ENCODE measurements at regions not wholly inside any gene's neighbourhood (a gene's known extent, or its start where the extent isn't known, plus 50 kb on each side); places are given as distances from the start of the nearest gene placed in this dataset.
"Not testable (repeated sequence)": the region's sequence is repeated elsewhere in the genome, so short reads cannot be mapped to it uniquely, and the experiment has no call there.

DNA sequence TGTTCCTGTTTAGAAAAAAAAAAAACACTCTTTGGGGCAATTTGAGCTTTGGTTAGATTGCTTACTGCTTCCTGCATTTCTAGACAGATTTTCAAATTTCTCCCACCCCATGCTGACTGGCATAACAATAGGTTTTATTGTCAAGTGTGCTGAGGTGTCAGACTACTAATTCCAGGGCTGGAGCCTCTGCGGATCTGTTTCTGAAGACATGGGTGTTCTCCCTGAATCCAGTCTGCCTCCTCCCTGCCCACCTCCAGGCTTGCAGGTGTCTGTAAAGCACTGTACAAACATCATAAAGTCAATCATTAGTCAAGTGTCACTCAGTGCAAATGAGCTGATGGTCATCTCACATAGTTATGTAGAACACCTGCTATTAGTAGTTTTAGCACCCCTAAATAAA lies 292.4 kb downstream of the GATA3 start:
- no peak for DNase-seq (ENCODE audit: low spot score)

DNA sequence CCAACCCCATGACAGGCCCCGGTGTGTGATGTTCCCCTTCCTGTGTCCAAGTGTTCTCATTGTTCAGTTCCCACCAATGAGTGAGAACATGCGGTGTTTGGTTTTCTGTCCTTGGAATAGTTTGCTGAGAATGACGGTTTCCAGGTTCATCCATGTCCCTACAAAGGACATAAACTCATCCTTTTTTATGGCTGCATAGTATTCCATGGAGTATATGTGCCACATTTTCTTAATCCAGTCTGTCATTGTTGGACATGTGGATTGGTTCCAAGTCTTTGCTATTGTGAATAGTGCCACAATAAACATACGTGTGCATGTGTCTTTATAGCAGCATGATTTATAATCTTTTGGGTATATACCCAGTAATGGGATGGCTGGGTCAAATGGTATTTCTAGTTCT lies 293.1 kb downstream of the GATA3 start:
- not testable (repeated sequence) for DNase-seq (ENCODE audit: low spot score)

DNA sequence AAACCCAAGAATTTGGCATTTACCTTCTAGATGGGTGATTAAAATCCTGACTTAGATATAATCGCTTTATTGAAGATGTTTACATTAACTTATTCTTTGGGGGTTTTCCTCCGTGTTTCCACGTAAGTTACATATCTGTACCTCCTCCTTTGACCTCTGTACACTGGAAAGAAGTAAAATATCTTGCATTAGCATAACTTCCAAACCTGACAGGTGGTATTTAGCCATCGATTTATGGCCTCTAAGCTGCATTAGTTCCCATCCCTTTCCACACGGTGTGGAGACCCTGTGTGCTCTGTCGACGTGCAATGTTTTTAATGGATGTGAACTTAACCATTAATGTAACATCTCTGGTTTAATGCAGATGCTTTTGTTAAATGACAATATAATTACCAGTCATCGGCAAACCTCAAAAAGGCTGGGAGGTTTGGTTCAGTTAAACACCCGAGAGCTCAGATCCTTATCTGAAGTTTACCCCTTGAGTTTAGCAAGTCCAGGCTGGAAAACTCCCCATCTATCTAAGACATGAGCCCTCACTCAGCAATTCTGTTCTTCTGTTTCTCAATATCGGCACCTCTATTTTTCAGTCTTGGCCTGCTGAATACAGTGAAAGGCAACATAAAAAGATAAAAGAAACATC lies 295.2 kb downstream of the GATA3 start:
- DNase-seq (ENCODE audit: low spot score), result no peak

DNA sequence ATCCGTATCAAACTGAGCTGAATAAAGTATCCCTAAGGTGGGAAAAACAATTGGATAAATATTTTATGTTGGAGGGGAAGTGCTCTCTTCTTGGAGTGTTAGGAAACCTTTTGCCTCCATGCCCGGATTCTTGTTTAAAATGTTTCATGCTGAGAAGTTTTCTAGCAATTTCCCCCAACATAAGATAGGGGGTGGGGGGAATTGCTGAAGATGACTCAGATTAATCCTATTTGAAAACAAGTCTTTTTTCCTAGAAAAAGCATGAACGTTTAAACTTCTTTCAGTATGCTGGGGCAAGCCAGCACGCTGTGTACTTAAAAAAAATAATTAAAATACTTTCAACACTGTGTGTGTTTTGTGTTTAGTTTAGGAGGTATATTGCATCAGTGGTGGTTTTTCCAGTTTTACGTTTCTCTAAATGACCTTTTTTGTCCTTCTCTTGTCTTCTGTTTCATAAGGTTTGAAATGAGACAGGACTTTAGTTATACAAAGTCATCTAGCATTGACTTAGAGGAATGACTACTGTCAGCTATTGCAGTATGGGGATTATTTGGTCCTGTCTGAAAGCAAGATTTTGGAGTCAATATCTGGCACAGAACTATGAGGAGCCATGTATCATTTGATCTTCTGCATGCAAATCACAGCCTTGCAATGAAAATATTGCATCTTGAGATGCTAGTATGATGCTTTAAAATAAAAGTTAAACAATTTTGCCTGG lies 295.9 kb downstream of the GATA3 start:
- no peak for DNase-seq (ENCODE audit: low spot score)

DNA sequence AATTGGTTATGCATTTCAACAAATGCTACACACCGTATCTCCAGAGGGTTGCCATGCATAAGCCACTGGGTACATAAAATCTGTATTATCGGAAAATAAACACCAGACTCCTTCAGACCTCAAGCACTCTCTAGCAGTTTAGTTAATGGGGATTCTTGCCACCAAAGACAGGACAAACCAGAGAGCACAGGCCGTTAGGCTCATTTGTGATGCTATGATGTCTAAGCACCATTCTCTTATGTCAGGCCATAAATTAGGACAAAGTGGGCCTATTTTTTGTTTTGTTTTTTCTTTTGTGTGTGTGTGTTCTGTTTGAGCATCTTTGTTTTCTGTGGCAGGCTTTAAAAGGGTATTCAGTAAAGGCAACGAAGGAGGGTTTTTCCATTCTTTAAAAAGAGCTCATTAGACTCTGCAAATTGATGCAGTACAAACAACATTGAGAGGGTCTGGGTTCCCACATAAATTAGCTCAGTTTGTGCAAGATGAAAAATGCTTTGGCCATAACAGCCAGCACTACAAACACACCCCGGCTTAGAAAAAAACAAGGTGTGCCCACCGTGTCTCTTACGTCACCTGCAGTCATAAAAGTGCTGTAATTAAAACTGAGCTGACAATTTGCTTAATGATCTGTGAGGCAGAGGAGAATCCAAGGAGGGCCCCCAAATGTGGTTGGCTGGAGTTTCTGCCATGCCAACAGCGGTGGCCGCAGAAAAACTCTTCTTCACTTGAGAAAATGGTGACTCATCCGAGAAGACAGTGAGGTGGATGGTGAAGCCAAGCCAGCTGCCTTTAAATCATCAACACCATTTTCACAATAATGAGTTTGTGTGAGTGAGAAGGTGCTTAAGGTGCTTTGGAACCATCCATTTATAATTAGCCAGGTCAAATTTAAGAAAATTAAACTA lies 297.9 kb downstream of the GATA3 start:
- DNase-seq (ENCODE audit: low spot score), result no peak

DNA sequence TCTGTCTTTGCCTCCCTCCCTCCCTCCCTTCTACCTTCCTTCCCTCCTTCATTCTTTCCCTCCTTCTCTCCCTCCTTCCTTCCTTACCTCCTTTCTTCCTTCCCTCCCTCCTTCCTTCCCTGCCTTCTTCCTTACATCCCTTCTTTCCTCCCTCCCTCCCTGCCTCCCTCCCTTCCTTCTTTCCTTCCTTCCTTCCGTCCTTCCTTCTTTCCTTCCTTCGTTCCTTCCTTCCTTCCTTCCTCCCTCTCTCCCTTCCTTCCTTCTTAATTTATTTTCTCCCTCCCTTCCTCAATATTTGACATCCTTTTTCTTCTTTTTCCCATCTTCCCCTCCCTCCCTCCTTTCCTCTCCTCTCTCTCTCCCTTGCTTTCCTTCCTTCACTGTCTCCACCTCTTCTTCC lies 301.8 kb downstream of the GATA3 start:
- no peak for DNase-seq (ENCODE audit: low spot score)

DNA sequence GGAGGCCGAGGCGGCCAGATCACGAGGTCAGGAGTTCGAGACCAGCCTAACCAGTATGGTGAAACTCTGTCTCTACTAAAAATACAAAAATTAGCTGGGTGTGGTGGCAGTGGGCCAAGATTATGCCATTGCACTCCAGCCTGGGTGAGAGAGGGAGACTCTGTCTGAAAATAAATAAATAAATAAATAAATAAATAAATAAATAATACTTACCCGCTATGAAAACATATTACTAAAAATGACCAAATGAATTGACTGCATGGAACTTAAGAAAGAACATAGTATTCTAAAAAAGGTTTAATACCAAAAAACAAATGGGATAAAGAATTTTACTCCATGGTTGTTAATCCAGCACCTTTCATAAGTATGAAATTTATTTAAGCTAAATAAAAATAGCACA lies 305.0 kb downstream of the GATA3 start:
- no peak for DNase-seq (ENCODE audit: low spot score)

DNA sequence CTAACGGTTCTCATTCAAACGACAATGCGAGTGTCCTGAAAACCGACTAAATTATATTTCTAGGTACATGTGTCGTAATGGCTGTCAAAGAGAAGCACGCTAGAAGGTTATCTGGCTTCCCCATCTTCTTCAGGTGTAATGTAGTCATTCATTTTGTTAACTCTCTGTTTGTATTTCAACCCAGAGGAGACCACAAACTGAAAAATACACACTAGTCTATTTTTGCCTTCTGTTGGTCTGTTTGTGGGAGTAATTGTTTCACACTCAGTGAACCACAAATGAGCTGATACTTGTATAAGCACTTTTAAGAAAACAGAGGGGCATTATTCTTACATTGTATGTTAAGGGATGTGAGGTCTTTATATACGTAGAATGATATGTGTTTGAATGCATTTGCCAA lies 305.9 kb downstream of the GATA3 start:
- no peak for DNase-seq (ENCODE audit: low spot score)

DNA sequence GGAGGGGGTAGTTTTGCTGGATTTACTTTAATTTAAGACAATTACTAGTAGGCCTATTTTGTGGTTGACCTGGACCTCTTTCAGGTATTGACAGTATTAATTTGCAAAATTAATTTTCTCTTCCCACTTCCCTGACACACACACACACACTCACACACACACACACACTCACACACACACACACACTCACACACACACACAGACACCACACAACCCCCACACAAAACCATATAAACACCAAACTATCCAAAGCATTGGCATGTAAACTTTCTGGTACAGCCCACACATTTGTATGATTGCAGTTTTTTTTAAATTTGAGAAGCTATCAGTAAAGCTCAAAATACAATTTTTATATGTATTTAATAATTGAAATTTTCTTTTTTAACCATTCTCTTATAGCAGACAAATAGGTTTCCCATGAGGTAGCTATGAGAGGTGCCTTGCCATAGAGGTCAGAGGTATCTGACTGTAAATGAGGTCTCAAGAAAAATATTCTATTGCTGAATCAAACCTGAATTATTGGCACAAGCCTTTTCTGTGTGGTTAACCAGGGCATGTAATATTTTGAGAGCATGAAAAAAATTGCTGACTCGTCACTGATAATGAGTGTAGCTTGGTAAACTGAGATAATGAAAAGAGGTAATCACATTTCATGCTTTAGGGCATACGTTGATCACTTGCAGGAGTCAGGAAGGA lies 306.5 kb downstream of the GATA3 start:
- DNase-seq (ENCODE audit: low spot score), result no peak

DNA sequence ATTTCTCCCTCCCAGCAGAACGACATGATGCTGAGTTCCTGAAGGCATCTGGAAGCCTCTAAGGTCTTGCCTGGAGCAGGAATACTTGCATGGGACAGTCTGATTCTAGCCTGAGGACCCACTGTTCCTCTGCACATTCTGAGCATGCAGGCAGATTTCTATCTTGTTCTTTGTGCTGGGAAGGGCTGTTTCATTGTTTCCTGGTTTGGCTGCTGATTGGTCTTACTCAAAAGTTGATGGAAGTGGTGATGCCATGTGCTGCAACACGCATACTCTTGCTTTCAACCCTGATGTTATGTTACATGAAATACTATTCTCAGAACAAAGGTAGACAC lies 307.0 kb downstream of the GATA3 start:
- DNase-seq (ENCODE audit: low spot score), result no peak

DNA sequence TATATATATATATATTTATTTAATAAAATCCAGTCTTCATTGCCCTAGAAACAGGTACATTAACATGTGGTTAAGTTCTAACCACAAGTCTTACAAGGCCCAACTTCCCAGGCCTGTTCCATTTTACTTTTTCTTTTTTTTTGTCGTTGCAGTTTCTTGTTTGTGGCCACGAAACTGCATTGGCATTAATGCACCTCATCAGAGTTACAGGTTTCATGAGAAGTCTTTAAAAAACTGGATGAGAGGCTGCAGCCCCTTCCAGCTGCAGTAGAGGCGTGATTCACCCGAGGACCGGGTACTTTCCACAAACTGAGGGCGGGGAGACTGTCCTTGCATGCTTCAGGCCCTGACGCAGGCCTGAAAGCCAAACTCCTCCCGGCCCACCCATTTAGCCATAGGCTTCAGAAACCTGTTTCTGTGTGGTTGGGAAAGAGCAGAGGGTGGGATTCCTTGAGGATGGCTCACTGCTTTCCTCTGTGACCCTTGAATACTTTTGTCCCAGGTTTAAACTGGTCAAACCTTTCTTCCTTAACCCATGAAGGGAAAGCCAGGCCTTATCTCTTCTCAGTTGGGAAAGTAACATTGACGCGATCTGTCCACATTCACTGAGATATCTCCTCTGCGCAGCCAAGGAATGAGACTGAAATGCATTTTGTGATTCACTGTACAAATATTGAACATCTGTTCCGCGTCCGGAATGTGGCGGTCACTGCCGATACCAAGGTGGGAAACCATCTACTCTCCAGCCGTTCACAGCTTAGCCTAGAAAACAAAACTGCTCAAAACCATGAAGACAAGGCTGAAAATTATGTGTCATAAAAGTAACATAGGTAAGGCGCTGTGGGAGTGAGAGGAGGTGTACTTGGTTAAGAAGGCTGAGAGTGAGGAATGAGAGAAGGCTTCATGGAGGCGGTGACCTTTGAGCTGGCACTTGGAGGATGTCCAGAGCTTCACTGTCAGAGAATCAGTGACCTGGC lies 311.7 kb downstream of the GATA3 start:
- no peak for DNase-seq (ENCODE audit: low spot score)

DNA sequence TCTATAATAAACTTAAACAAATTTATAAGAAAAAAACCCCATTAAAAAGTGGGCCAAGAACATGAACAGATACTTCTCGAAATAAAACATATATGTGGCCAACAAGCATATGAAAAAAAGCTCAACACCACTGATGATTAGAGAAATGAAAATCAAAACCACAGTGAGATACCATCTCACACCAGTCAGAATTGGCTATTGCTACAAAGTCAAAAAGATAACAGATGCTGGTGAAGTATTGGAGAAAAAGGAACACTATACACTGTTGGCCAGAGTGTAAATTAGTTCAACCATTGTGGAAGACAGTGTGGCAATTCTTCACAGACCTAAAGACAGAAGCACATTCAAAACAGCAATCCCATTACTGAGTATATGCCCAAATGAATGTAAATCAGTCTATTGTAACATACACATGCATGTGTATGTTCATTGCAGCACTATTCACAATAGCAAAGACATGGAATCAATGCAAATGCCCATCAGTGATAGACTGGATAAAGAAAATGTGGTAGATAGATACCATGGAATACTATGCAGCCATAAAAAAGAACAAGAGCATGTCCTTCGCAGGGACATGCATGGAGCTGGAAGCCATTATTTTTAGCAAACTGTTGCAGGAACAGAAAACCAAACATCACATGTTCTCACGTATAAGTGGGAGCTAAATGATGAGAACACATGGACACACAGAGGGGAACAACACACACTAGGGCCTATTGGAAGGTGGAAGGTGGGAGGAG lies 313.4 kb downstream of the GATA3 start:
- DNase-seq (ENCODE audit: low spot score), result not testable (repeated sequence)

DNA sequence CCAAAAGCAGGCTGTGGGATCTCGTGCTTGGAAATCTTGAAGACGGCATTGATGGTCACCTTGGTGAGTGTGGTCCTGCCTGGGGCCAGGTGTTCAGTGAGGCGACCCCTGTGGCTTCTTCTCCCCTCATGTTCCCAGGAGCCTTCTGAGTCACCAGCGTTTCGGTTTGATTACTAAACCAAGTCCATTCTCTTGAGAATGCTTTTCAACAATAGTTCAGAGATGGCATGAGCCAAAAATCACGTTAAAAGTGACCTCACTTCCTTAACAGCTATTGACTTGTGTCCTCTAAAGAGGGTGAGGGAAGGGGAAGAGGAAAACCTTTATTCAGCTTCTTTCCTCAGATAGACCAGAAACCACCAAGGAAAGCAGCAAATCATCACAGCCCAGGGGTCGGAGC lies 315.2 kb downstream of the GATA3 start:
- DNase-seq (ENCODE audit: low spot score), result no peak

DNA sequence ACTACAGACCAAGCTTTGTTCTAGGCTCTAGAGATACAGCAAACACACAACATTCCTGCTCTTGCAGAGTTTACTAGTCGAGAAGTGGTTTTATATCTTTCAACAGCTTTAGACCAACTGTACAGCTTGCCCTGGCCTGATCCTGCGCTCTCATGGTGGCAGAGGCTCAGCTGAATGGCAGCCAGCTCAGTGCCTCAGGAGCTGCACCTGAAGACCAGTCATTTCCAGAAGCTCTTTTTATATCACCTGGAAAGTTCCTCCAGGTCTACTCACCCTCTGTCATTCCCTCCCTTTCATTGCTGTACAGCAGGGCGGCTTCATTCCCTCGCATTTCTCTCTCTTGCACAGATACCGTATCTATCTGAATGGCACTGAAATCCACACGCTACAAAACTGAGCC lies 319.8 kb downstream of the GATA3 start:
- DNase-seq (ENCODE audit: low spot score), result no peak

DNA sequence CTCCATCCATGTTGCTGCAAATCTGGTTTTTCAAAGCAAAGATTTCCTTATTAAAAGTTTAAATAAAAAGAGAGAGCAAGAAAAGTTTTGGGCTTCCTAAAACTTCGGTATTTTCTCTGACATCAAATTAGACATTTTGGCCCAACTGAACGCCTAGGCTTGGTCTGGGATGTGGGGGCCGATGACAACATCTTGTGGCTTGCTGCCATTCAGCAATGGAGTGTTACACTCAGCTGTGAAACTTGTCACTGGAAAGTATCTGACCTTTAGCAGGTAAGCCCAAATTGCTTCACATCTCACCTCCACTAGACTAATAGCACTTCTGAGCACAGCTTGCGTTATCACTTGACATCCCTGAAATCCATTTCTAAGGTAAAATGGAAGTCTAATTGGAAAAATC lies 320.6 kb downstream of the GATA3 start:
- DNase-seq (ENCODE audit: low spot score), result no peak

DNA sequence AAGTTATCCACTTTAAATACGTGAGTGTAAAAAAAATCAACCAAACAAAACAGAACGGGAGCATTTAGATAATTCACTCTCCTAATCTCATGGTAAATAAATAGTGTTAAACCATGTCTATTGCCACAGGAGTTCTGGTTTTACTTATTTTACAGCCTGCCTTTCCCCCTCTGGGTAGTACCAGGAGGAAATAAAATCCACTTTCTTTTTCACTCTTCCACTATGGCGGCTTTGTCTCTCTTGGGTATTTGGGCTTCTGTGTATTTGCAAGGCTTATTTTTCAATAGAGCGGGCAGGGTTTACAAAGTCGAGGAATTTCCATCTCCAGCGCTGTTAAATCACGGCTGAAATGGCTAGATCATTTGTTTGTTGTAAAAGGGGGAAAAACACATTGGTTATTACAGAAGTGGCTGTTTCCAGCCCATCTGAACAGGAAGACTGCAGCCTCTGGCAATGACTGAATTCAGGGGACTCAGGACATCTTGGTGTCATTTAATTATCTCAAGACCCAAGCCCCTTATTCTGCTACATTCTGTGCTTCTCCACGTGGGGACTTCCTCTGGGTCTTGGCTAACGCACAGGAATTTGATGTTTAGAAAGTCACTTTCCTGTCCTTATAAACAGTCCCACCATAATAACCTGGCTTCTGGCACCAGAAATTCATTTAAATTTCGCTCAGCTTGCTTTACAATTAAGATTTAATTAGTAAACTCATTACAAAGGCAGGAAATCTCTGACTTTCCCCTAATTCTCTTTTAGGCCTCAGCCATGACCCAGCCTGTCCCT lies 323.9 kb downstream of the GATA3 start:
- no peak for DNase-seq (ENCODE audit: low spot score)

DNA sequence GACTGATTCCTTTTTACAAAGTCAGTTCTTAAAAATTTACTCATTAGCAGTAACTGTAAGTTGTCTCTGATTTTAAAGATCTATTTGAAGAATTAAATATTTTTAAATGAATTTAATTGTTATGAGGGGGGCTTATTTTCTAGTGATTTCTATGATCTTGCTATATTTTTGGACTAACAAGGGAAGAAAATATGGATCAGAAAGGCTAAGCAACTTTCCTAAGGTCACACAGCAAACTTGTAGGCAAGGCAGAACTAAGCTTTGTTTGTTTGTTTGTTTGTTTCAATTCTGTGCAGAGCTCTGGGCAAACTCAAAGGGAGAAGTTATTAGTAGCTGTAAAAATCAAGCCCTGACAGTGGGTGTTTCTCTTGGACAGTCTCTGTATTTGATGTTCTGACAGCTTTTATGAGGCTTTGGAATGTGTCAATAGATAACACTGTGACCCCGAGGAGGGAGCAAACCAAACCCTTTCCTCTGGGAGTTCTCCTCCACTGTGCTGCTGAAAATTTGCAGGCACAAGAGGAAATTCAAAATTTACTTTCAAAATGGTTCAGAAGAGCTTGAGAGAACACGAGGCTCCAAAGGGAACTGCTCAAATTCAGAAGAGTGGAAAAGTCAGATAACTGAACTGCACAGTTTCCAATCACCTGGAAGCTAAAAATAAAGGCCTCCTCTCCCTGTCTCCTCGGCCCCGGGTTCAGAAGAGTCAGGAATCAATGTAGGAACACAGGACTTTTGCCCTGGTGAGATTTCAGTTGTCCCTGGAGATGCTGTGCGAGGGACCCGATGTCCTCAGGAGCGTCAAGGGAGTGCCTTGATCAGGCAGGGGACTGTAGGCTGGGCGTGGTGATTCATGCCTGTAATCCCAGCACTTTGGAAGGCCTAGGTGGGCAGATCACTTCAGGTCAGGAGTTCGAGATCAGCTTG lies 325.7 kb downstream of the GATA3 start:
- DNase-seq (ENCODE audit: low spot score), result no peak

DNA sequence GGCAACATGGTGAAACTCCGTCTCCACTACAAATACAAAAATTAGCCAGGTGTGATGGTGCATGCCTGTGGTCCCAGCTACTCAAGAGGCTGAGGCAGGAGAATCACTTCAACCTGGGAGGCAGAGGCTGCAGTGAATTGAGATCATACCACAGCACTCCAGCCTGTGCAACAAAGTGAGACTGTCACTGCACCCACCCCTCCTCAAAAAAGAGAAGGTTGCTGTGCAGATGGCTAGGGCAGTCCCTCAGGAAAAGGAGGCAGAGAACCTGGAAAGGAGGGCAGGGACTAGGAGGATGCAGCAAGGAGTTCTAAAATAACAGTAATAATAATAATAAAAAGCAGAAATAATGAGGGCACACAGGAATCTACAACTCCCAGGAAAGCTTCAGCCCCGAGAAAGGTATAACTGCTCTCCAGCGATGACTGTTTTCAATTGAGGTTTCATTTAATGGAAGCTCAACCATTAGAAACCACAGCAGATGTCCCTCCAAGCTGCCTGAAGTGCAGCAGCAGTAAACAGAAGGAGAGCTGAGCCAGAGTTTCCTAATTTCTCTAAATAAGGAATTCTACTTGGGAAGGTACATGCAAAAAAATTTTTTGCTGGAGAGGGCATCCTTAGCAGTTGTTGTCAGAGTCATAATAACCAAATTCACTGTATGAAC lies 326.5 kb downstream of the GATA3 start:
- DNase-seq (ENCODE audit: low spot score), result no peak

All from D341Med (cell line).